ENCODE measurements at regions not wholly inside any gene's neighbourhood (a gene's known extent, or its start where the extent isn't known, plus 50 kb on each side); places are given as distances from the start of the nearest gene placed in this dataset.
"Not testable (repeated sequence)": the region's sequence is repeated elsewhere in the genome, so short reads cannot be mapped to it uniquely, and the experiment has no call there.

- DNase-seq (ENCODE audit: low read depth in 4 of 4, low spot score in 2 of 4), result no peak
These were observed 157.1 kb downstream of the PHLDA1 start for GRCh38 chr12:75874441-75874840.

DNA sequence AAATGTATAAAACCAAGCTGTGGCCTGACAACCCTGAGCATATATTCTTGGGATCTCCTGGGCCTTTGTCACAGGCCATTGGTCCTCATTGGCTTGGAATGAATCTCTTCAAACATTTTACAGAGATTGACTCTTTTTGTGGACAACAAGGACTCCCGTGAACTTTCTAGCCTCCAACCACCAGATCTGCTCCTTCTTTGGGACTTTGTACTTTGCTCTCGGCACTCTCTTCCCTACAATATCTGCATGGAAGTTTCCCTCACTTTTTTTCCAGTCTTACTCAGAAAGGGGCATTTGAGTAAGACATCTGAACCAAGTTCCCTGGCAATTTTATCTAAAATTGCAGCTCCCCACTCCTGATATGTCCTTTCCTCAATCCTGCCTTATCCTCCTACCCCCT, 158.8 kb downstream of the PHLDA1 start:
- DNase-seq (ENCODE audit: low read depth in 4 of 4, low spot score in 2 of 4), result no peak

- no peak for DNase-seq (ENCODE audit: low read depth in 4 of 4, low spot score in 2 of 4)
These were observed 160.7 kb downstream of the PHLDA1 start for GRCh38 chr12:75870878-75871277.

DNA sequence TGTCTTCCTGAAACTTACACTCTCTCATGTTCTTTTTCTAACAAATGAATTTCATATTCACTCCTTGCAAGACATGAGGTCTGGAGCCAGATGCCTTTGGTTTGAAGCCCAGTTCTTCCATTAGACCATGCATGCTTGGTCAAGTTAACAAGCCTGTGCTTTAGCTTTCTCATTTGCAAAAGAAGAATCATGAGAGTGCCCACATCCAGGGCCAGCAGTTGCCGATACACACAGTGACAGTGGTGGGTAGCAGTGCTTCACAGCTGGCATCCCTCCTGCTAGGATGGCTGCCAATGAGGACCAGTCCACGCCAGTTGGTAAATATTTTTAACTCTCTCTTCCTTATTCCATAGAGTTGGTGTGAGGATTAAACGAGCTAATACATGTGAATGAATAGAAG, 163.1 kb downstream of the PHLDA1 start:
- no peak for DNase-seq (ENCODE audit: low read depth in 4 of 4, low spot score in 2 of 4)

GRCh38 chr12:75865315-75865714, 166.3 kb downstream of the PHLDA1 start:
- no peak for DNase-seq (ENCODE audit: low read depth in 4 of 4, low spot score in 2 of 4)

GRCh38 chr12:75864161-75864560, 167.4 kb downstream of the PHLDA1 start:
- no peak for DNase-seq (ENCODE audit: low read depth in 4 of 4, low spot score in 2 of 4)

DNA sequence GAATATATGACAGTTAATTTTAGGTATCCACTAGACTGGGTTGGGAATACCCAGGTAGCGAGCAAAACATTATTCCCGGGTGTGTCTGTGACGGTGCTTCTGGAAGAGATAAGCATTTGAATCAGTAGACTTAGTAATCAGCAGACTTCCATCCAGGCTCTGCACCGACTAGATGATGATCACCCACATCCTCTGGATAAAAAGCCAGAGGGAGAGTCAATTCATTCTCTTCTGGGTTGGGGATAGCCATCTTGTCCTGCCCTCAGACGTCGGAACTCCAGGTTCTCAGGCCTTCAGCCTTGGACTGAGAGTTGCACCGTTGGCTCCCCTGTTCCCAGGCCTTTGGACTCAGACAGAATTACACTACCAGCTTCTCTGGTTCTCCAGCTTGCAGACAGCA, 168.0 kb downstream of the PHLDA1 start:
- no peak for DNase-seq (ENCODE audit: low read depth in 4 of 4, low spot score in 2 of 4)

- no peak for DNase-seq (ENCODE audit: low read depth in 4 of 4, low spot score in 2 of 4)
These were observed 168.7 kb downstream of the PHLDA1 start for GRCh38 chr12:75862692-75863471.

DNA sequence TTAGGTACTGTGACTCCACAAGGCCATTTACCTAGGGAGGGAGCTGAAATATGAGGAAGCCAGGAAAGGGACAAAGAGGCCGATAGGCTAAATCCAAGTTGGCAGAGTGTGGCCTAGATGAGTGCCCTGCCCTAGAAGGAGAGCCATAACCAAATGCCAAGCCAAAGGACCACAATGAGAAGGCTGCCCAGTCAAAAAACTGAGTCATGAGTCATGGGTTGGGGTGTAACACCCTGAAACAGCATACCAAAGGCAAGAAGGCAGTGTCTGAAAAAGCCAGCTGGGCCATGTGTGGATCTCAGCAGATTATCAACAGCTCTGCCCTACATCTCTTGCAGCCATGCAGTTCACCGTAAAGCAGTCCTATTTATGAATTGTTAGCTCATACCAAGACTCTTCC, 171.7 kb downstream of the PHLDA1 start:
- no peak for DNase-seq (ENCODE audit: low read depth in 4 of 4, low spot score in 2 of 4)

- DNase-seq (ENCODE audit: low read depth in 4 of 4, low spot score in 2 of 4), result no peak
These were observed 175.3 kb downstream of the PHLDA1 start for GRCh38 chr12:75856235-75856634.

DNA sequence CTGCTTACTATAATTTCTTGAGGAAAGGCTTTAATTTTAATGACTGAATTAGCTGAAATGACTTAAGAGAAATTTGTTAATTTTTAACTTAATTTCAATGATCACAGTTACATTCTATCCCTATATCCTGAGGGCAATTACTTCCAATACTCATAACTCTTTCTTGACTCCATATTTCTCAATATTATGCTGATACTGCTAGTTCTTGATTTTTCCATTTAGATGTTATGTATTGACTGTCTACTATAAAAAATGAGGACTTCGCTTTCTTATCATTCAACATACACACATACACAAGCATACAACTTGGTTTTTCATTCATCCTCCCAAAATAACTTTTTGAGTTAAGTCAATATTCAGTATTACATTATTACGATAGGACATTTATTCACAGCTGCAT, 176.2 kb downstream of the PHLDA1 start:
- no peak for DNase-seq (ENCODE audit: low read depth in 4 of 4, low spot score in 2 of 4)

DNA sequence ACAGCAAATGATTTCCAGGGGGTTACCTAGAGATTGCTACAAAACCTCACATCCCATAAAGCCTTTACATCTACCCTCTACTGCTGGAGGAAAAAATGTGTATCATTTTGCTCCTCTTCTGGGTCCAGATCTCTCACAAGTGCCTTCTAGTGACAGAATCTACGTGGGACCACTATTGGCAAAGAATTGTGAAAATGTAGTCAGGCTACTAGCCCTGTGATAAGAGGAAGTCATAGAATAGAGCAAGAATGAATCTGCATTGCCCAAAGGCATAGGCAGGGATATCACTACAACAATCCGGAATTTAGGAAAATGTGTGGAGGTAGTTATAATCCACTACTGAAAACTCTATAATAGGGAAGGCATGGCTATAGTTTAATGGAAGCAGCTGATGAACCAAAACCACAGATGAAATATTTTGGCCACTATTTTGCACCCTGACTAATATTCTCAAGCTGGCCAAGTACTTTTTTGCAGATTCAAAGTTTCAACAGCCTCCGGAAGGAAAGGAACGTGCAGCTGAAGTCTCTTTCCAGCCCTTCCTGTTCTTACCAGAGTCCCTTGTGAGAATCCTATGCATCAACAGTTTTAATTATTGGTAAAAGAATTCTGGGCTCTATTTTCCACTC, 176.8 kb downstream of the PHLDA1 start:
- no peak for DNase-seq (ENCODE audit: low read depth in 4 of 4, low spot score in 2 of 4)

GRCh38 chr12:75854137-75854536, 177.4 kb downstream of the PHLDA1 start:
- DNase-seq (ENCODE audit: low read depth in 4 of 4, low spot score in 2 of 4), result not testable (repeated sequence)

DNA sequence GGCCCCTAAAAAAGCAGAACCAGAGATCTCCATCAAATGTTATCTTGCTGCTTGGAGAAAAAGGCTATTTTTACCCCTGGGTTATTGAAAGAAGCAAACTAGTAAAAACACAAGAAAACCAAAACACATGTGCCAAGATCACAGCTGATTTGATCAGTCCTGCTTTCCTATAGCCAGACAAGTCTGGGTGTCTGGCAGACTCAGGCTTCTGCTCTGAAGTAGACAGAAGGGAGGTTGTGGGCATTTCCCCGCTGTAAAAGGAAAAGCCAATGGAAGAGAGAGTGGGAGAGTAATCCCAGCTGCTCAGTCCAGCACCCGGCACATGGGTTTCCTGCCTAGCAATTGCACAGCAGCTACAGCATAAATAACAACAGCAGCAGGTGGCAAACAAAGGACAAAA, 177.9 kb downstream of the PHLDA1 start:
- no peak for DNase-seq (ENCODE audit: low read depth in 4 of 4, low spot score in 2 of 4)

GRCh38 chr12:75852956-75853355, 178.6 kb downstream of the PHLDA1 start:
- DNase-seq (ENCODE audit: low read depth in 4 of 4, low spot score in 2 of 4), result no peak

- DNase-seq (ENCODE audit: low read depth in 4 of 4, low spot score in 2 of 4), result no peak
These were observed 179.4 kb downstream of the PHLDA1 start for GRCh38 chr12:75852143-75852542.

- DNase-seq (ENCODE audit: low read depth in 4 of 4, low spot score in 2 of 4), result no peak
These were observed 180.7 kb downstream of the PHLDA1 start for GRCh38 chr12:75850721-75851462.

- DNase-seq (ENCODE audit: low read depth in 4 of 4, low spot score in 2 of 4), result no peak
These were observed 182.6 kb downstream of the PHLDA1 start for GRCh38 chr12:75848961-75849360.

DNA sequence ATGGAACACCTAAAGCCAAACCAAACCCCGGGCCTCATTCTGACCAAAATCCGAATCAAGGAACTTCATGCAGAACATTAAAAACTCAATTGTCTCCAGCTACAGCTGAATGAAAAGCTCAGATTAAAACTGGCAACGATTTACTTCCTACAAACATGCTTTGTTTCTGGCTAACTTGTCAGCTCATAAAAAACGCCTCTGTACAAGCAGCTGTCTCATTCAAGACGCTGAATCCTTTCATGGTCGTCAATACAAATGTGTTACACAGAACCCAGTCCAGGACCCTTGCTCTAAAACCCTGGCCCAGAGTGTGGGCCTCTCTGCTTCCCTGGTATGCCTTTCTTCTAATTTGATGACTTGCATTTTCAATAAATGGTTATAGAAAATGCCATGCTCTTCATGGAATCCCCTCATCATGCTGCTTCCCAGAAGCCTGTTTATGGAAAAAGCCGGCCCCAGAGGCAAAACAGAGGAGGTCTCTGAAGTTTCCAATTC, 183.1 kb downstream of the PHLDA1 start:
- no peak for DNase-seq (ENCODE audit: low read depth in 4 of 4, low spot score in 2 of 4)

DNA sequence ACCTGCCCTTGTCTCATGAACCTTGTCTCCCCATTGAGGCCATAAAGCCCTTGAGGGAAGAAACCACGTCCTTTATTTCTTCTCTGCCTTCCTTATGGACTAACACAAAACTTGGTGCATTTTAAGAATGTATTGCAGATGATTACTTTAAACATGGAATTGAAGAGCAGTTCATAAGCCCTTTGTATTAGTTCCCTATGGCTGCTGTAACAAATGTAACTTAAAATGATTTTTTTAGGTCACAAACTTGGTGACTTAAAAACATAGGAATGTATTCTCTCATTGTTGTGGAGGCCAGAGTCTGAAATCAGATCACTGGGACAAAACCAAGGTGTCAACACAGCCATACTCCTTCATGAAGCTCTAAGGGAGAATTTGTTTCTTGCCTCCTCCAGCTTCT, 185.5 kb downstream of the PHLDA1 start:
- no peak for DNase-seq (ENCODE audit: low read depth in 4 of 4, low spot score in 2 of 4)

- no peak for DNase-seq (ENCODE audit: low read depth in 4 of 4, low spot score in 2 of 4)
These were observed 186.6 kb downstream of the PHLDA1 start for GRCh38 chr12:75844985-75845384.

Measured in left renal cortex interstitium (tissue), 4 donors.